ENCODE measurements at regions not wholly inside any gene's neighbourhood (a gene's known extent, or its start where the extent isn't known, plus 50 kb on each side); places are given as distances from the start of the nearest gene placed in this dataset.

DNA sequence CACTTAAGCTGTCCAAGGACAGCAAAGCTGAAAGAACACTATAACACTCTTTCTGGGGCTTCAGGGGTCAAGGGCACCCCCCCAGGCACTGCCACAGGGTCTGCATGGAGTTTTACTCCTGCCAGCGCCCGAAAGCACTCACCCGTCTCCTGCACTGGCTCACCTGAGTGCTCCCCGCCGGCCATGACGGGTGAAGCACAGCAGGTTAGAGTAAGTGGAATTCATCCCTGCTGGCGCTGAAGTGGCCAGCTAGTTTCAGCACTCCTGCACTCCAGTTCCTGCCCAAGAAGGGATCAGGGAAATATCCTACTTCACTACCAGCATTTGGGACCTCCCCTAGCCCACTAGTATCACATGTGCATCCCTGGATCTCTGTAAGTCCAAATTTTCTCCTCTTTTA is 516.0 kb downstream of the ZNF608 start:
- no peak overlapping the region for H3K4me3 Mint-ChIP-seq
- H3K27me3 Mint-ChIP-seq = no peaks in the 10 kb centered on the region
- H3K27ac Mint-ChIP-seq = no peak overlapping the region
- H3K36me3 Mint-ChIP-seq = peaks cover 6% of the 10 kb centered on the region
- peaks cover 4% of the 10 kb centered on the region for H3K9me3 Mint-ChIP-seq
- H3K4me1 Mint-ChIP-seq = peaks cover 22% of the 10 kb centered on the region
- no peak for ATAC-seq

GRCh38 chr5:124229352-124229751 is 517.1 kb downstream of the ZNF608 start:
- H3K4me3 Mint-ChIP-seq = no peak overlapping the region
- H3K27me3 Mint-ChIP-seq = no peaks in the 10 kb centered on the region
- peaks cover 6% of the 10 kb centered on the region for H3K36me3 Mint-ChIP-seq
- no peak for ATAC-seq
- no peak overlapping the region for H3K27ac Mint-ChIP-seq
- H3K4me1 Mint-ChIP-seq = peaks cover 22% of the 10 kb centered on the region
- H3K9me3 Mint-ChIP-seq = peaks cover 4% of the 10 kb centered on the region

- Mint-ChIP-seq H3K4me3 (no peak overlapping the region), H3K4me1 (peaks cover 15% of the 10 kb centered on the region), H3K9me3 (peaks cover 4% of the 10 kb centered on the region), H3K27me3 (no peaks in the 10 kb centered on the region), H3K27ac (no peak overlapping the region), H3K36me3 (peaks cover 6% of the 10 kb centered on the region)
- ATAC-seq = no peak
Observed at GRCh38 chr5:124227914-124228313, 518.5 kb downstream of the ZNF608 start.

GRCh38 chr5:124220418-124220817 is 526.0 kb downstream of the ZNF608 start:
- Mint-ChIP-seq H3K4me1 (no peaks in the 10 kb centered on the region), H3K36me3 (no peaks in the 10 kb centered on the region), H3K4me3 (no peak overlapping the region), H3K27ac (no peak overlapping the region), H3K27me3 (no peaks in the 10 kb centered on the region), H3K9me3 (no peaks in the 10 kb centered on the region)
- ATAC-seq = no peak

GRCh38 chr5:124212934-124213333 is 533.5 kb downstream of the ZNF608 start:
- no peak for ATAC-seq

GRCh38 chr5:124210111-124210910 is 536.1 kb downstream of the ZNF608 start:
- Mint-ChIP-seq H3K27ac (no peak overlapping the region), H3K4me3 (no peak overlapping the region), H3K4me1 (peaks cover 13% of the 10 kb centered on the region), H3K27me3 (no peaks in the 10 kb centered on the region), H3K9me3 (peaks cover 11% of the 10 kb centered on the region), H3K36me3 (no peaks in the 10 kb centered on the region)
- ATAC-seq = peak; percentile 79

More at GRCh38 chr5:124212934-124213333, 533.5 kb downstream of the ZNF608 start:
- H3K36me3 Mint-ChIP-seq = no peaks in the 10 kb centered on the region
- peaks cover 11% of the 10 kb centered on the region for H3K9me3 Mint-ChIP-seq
- H3K27ac Mint-ChIP-seq = no peak overlapping the region
- H3K4me1 Mint-ChIP-seq = peaks cover 13% of the 10 kb centered on the region
- H3K27me3 Mint-ChIP-seq = no peaks in the 10 kb centered on the region
- H3K4me3 Mint-ChIP-seq = no peak overlapping the region

GRCh38 chr5:124207118-124207517 is 539.3 kb downstream of the ZNF608 start:
- Mint-ChIP-seq H3K36me3 (peaks cover 7% of the 10 kb centered on the region), H3K27me3 (no peaks in the 10 kb centered on the region), H3K9me3 (peaks cover 12% of the 10 kb centered on the region), H3K4me1 (peaks cover 13% of the 10 kb centered on the region), H3K4me3 (no peak overlapping the region), H3K27ac (no peak overlapping the region)
- no peak for ATAC-seq

GRCh38 chr5:124206540-124206939 is 539.9 kb downstream of the ZNF608 start:
- ATAC-seq = no peak
- H3K27me3 Mint-ChIP-seq = no peaks in the 10 kb centered on the region
- peaks cover 7% of the 10 kb centered on the region for H3K36me3 Mint-ChIP-seq
- peaks cover 12% of the 10 kb centered on the region for H3K9me3 Mint-ChIP-seq
- peaks cover 13% of the 10 kb centered on the region for H3K4me1 Mint-ChIP-seq
- H3K4me3 Mint-ChIP-seq = no peak overlapping the region
- no peak overlapping the region for H3K27ac Mint-ChIP-seq

DNA sequence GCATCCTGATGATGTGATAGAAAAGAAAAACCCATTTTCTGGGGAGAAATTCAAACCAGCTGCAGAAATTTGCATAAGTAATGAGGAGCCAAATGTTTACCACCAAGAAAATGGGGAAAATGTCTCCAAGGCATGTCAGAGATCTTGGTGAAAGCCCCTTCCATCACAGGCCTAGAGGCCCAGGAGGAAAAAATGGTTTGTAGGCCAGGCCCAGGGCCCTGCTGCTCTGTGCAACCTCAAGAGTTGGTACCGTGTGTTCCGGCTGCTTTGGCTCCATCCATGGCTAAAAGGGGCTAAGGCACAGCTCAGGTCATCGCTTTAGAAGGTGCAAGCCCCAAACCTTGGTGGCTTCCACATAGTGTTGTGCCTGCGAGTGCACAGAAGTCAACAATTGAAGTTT is 543.1 kb downstream of the ZNF608 start:
- H3K9me3 Mint-ChIP-seq = peaks cover 12% of the 10 kb centered on the region
- H3K4me3 Mint-ChIP-seq = no peak overlapping the region
- no peak overlapping the region for H3K27ac Mint-ChIP-seq
- H3K27me3 Mint-ChIP-seq = no peaks in the 10 kb centered on the region
- no peak for ATAC-seq
- peaks cover 7% of the 10 kb centered on the region for H3K36me3 Mint-ChIP-seq
- no peaks in the 10 kb centered on the region for H3K4me1 Mint-ChIP-seq

GRCh38 chr5:124200381-124200780 is 546.1 kb downstream of the ZNF608 start:
- no peak for ATAC-seq

DNA sequence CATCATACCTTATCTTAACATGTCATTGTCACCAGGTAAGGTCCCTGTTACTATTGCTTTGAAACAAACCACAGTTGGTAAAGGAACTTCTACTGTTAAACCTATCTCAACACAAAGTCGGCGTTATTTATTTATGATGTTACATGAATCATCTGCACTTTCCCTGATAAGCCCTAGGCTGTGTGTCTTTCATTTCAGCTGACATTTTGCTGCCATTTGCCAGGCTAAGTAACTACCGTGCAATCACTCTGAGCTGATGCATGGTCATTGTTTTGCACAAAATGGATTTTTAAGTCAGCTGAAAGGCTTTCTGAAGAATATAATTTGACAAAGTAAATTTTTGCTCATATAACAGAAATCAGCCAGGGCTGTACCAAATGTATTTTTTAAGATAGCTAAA is 546.5 kb downstream of the ZNF608 start:
- Mint-ChIP-seq H3K4me3 (no peak overlapping the region), H3K27me3 (no peaks in the 10 kb centered on the region), H3K27ac (no peak overlapping the region), H3K9me3 (peaks cover 12% of the 10 kb centered on the region), H3K36me3 (peaks cover 7% of the 10 kb centered on the region), H3K4me1 (no peaks in the 10 kb centered on the region)
- ATAC-seq = no peak

More at GRCh38 chr5:124200381-124200780, 546.1 kb downstream of the ZNF608 start:
- Mint-ChIP-seq H3K4me3 (no peak overlapping the region), H3K4me1 (no peaks in the 10 kb centered on the region), H3K36me3 (peaks cover 7% of the 10 kb centered on the region), H3K27ac (no peak overlapping the region), H3K27me3 (no peaks in the 10 kb centered on the region), H3K9me3 (peaks cover 12% of the 10 kb centered on the region)

GRCh38 chr5:124195411-124195810 is 551.0 kb downstream of the ZNF608 start:
- Mint-ChIP-seq H3K27me3 (no peaks in the 10 kb centered on the region), H3K36me3 (no peaks in the 10 kb centered on the region), H3K4me3 (no peak overlapping the region), H3K9me3 (no peaks in the 10 kb centered on the region), H3K27ac (no peak overlapping the region), H3K4me1 (no peaks in the 10 kb centered on the region)
- ATAC-seq = no peak

- Mint-ChIP-seq H3K9me3 (no peaks in the 10 kb centered on the region), H3K4me1 (no peaks in the 10 kb centered on the region), H3K36me3 (no peaks in the 10 kb centered on the region), H3K4me3 (no peak overlapping the region), H3K27ac (no peak overlapping the region), H3K27me3 (no peaks in the 10 kb centered on the region)
- no peak for ATAC-seq
Observed at GRCh38 chr5:124194282-124194681, 552.2 kb downstream of the ZNF608 start.

GRCh38 chr5:124193371-124193789 is 553.1 kb downstream of the ZNF608 start:
- Mint-ChIP-seq H3K4me3 (no peak overlapping the region), H3K36me3 (no peaks in the 10 kb centered on the region), H3K27me3 (no peaks in the 10 kb centered on the region), H3K9me3 (no peaks in the 10 kb centered on the region), H3K4me1 (no peaks in the 10 kb centered on the region), H3K27ac (no peak overlapping the region)
- ATAC-seq = no peak

DNA sequence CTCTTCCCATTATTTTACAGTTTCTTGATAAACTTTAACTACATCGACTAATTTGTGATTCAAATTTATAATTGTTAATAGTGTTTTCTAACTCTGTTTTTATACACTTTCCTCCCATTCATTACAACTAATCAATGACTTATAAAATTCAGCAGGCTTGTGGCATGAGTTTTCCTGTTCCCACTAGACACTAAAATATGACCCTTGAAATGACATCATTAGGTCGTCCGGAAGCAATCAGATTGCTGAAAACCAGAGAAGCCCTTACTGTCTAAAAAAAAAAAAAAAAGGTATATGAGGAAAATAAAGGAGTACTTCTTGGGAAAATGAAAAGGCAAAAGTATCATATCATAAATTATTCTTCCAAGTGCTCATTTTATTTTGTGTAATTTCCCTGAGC is 553.7 kb downstream of the ZNF608 start:
- no peaks in the 10 kb centered on the region for H3K36me3 Mint-ChIP-seq
- no peak overlapping the region for H3K27ac Mint-ChIP-seq
- H3K27me3 Mint-ChIP-seq = no peaks in the 10 kb centered on the region
- no peaks in the 10 kb centered on the region for H3K4me1 Mint-ChIP-seq
- no peaks in the 10 kb centered on the region for H3K9me3 Mint-ChIP-seq
- no peak overlapping the region for H3K4me3 Mint-ChIP-seq
- ATAC-seq = no peak

- no peak overlapping the region for H3K27ac Mint-ChIP-seq
- H3K36me3 Mint-ChIP-seq = no peaks in the 10 kb centered on the region
- ATAC-seq = no peak
- no peaks in the 10 kb centered on the region for H3K9me3 Mint-ChIP-seq
- H3K27me3 Mint-ChIP-seq = no peaks in the 10 kb centered on the region
- no peak overlapping the region for H3K4me3 Mint-ChIP-seq
- H3K4me1 Mint-ChIP-seq = no peaks in the 10 kb centered on the region
Observed at GRCh38 chr5:124185716-124186115, 560.7 kb downstream of the ZNF608 start.

All from stimulated activated memory B cell treated with anti-CD40 and anti-IgM and Interleukin-4, amounts not matched to agents 10 μg/mL and 1 μg/mL and 100 μg/mL, for 72 hours (primary cell).